ENCODE measurements at regions not wholly inside any gene's neighbourhood (a gene's known extent, or its start where the extent isn't known, plus 50 kb on each side); places are given as distances from the start of the nearest gene placed in this dataset.

DNA sequence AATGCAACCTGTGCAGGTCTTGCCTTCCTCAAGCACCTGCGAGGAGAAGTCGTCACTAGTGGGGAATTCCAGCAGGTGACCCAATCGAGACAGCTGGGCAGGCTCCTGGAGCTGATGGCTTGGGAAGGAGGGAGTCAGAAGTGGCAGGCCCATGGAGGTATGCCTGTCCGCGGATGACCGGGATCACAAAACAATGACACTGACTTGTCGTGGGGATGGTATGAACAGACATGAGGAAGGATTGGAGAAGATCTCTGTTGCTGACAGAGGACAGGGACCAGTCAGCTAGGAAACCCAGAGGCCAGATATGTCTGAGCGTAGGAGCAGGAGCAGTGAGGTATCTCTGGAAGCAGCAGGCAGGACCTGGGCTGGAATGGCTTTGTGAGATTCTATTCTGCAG is 233.3 kb downstream of the SOX9 start:
- TF ChIP-seq GATA2 (IDR thresholded peaks at IDR 0.05; ENCODE audit: low read depth, low read length), result no peak
- no peak for TF ChIP-seq GATA3 (IDR thresholded peaks at IDR 0.05; ENCODE audit: low read depth, low read length)
